Thoracic aorta (tissue), 2 donors: ENCODE measurements at regions not wholly inside any gene's neighbourhood (a gene's known extent, or its start where the extent isn't known, plus 50 kb on each side); places are given as distances from the start of the nearest gene placed in this dataset.

ENCODE experiments used
- ATAC-seq: fragments of 150-250 bp; one replicate; pipeline ENCODE4 v1.8.0; 2017; ENCODE audit warnings: low read depth; ENCODE audit not compliant: insufficient number of reproducible peaks, low FRiP score
- DNase-seq: peaks from one replicate; pipeline ENCODE4 v3.0.0-alpha.2; 2020; ENCODE audit warnings: low spot score
- H3K27ac ChIP-seq, 2 donors: fragments of 200-600 bp; sonication (generic); 1 replicate in 1 of 2; 2 replicates in 1 of 2; pipeline ENCODE4 v1.5.1; 2016; ENCODE audit warnings: mild to moderate bottlenecking in 2 of 2, moderate library complexity in 2 of 2
- H3K27me3 ChIP-seq: fragments of 200-600 bp; sonication (generic); replicated peaks from 2 replicates; pipeline ENCODE4 v1.6.0; 2016; ENCODE audit warnings: mild to moderate bottlenecking; ENCODE audit not compliant: insufficient read depth
- H3K36me3 ChIP-seq: fragments of 200-600 bp; sonication (generic); one replicate; pipeline ENCODE4 v1.5.1; 2016
- H3K4me1 ChIP-seq, 2 donors: fragments of 200-600 bp; sonication (generic); 1 replicate in 1 of 2; 2 replicates in 1 of 2; pipeline versions ENCODE4 v1.5.1 to v1.6.0; 2016; ENCODE audit warnings: low read depth in 2 of 2, mild to moderate bottlenecking in 1 of 2; ENCODE audit not compliant: control insufficient read depth in 1 of 2
- H3K4me3 ChIP-seq: fragments of 200-600 bp; sonication (generic); 2 replicates; pipeline ENCODE4 v1.5.1; 2016; ENCODE audit warnings: mild to moderate bottlenecking
- H3K9me3 ChIP-seq: fragments of 200-600 bp; sonication (generic); 2 replicates; pipeline ENCODE4 v1.5.1; 2016
- CTCF ChIP-seq: fragments of 200-600 bp; sonication (generic); IDR thresholded peaks from one replicate; pipeline ENCODE4 v1.5.1; 2019; ENCODE audit warnings: antibody characterized with exemption

DNA sequence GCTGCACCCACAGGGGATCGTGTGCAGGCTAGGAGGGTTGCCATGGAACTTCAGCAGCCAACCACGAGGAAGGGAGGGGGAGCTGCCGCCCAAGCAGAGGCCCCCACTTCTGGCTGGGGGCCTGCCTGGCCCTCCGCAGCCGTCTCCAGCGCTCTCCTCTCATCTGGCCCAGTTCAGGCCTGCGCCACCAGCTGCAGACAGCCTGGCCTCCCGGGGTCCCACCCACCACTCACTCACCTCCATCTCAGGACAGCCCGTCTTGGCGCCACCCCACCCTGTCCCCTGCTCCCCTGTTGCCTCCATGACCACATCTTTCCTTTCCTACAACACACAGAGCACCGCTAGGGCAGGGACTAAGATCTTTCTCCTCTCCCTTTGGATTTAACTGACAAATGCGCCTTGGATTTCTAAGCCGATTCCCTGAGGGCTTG lies 98.7 kb downstream of the ANKRD60 start:
- Histone ChIP-seq H3K9me3 (peaks cover 3% of the 10 kb centered on the region), H3K36me3 (no peaks in the 10 kb centered on the region), H3K4me3 (no peak overlapping the region), H3K27me3 (no peaks in the 10 kb centered on the region), H3K27ac (peak overlapping the region; percentile 77 to 88), H3K4me1 (peaks cover 37 to 80% of the 10 kb centered on the region in 2 donors)
- DNase-seq (no peak), ATAC-seq (no peak)
- no peak for TF ChIP-seq CTCF

DNA sequence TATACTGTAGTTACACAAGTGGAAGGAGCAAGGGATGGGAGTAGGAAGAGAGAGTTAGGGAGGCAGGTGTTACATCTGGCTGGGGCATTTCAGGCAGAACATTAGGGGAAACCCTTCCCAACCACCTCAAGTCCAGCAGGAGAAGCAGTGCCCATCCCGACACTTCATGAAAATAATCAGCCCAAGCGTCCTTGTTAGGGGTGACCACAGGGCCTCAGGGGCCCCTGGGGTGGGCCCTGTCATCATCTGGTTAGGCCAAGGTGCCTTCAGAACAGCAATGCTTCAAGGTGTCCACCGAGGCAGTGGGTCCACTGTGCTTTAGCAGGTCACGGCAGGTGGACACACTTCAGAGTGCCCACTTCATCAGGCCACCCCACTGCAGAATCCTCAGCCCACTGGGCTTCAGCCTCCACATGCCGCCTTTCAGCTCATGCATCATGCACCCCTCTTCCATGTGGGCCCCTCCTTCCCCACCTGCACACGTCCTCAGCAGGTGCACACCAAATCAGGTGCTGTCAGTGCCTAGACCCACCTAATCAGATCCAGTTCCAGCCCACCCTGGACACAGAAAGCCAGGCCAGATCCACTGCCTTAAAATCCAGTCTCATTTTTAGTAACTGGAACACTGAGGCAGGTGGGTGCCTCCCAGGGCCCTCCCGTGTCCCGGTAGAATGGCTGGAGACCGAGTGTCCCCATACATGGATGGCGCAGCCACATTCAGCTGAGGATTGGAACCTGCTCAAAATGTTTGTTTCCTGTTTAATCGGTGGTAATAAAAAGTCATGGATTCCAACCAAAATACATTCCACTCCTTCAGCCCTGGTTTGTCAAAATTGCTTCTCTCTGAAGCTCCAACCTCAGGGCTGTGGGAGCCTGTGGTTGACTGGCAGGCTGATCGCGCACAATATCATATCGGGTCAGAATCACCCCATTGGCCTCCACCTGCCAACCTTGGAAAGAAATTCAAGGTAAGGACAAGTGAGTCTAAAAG lies 99.5 kb downstream of the ANKRD60 start:
- H3K4me1 ChIP-seq, result peaks cover 37 to 72% of the 10 kb centered on the region in 2 donors
- peak overlapping the region; percentile 31 for H3K4me3 ChIP-seq
- no peaks in the 10 kb centered on the region for H3K27me3 ChIP-seq
- H3K9me3 ChIP-seq, result peaks cover 3% of the 10 kb centered on the region
- DNase-seq (no peak), ATAC-seq (no peak)
- H3K36me3 ChIP-seq, result no peaks in the 10 kb centered on the region
- TF ChIP-seq CTCF, result no peak
- peak overlapping the region; percentile 77 to 88 for H3K27ac ChIP-seq

DNA sequence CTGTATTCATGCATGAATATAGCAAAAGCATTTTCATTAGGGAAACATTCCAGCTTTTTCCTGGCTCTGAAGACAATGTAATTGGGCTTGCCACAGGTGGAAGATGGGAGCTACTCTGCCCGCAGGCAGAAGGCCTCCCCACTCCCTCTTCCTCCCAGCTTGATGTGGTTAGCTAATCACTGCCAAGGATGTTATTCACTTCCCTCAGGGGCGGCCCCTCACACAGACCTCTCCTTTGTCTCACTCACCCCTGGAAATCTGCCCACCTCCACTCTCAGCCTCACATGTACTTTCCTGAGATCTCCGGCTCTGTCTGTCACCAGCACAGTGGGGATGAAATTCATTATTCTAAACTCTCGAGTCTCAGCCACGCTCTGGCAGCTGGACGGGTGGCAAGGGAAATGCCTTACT lies 100.7 kb downstream of the ANKRD60 start:
- no peak for TF ChIP-seq CTCF
- no peaks in the 10 kb centered on the region for H3K27me3 ChIP-seq
- no peaks in the 10 kb centered on the region for H3K36me3 ChIP-seq
- DNase-seq (no peak), ATAC-seq (no peak)
- H3K27ac ChIP-seq, result peak overlapping the region; percentile 77 to 88
- H3K4me1 ChIP-seq, result peaks cover 29 to 60% of the 10 kb centered on the region in 2 donors
- H3K9me3 ChIP-seq, result peaks cover 3% of the 10 kb centered on the region
- H3K4me3 ChIP-seq, result no peak overlapping the region

DNA sequence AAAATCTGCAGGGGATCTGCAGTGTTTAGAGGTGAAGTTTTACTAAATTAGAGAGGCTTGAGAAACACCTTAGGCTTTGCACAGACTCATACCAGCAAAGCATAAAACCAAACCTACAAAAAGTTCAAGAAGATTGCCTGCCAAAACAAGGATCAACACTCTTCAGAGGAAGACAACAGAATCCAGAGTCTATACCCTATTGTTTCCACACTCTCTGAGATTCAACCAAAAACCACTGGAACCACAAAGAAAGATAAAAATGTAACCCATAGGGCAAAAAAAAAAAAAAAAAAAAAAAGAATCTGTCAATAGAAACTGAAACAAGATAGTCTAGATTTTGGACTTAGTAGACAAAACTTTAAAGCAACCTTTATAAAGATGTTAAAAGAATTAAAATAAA lies 102.7 kb downstream of the ANKRD60 start:
- TF ChIP-seq CTCF, result no peak
- Histone ChIP-seq H3K9me3 (peaks cover 3% of the 10 kb centered on the region), H3K36me3 (no peaks in the 10 kb centered on the region), H3K27me3 (no peaks in the 10 kb centered on the region), H3K4me1 (peaks cover 10 to 40% of the 10 kb centered on the region in 2 donors), H3K4me3 (no peak overlapping the region), H3K27ac (no peak overlapping the region)
- no peak for ATAC-seq
- DNase-seq, result no peak

DNA sequence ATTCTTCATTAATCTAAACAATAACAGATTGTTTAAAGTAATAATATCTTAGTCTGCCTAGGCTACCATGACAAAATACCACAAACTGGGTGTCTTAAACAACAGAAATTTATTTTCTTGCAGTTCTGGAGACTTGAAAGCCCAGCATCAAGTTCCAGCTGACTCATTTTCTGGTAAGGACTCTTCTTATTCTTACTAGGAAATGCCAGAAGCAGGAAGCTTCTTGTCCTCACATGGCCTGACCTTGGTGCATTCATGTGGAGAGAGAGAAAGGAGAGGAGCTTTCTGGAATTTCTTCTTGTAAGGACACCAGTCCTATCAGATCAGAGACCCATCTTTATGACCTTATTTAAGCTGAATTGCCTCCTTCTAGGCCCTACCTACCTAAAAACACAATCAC lies 110.5 kb downstream of the ANKRD60 start:
- H3K27ac ChIP-seq, result no peak overlapping the region
- H3K4me1 ChIP-seq, result no peaks in the 10 kb centered on the region
- no peaks in the 10 kb centered on the region for H3K27me3 ChIP-seq
- ATAC-seq (no peak), DNase-seq (no peak)
- H3K9me3 ChIP-seq, result no peaks in the 10 kb centered on the region
- H3K36me3 ChIP-seq, result no peaks in the 10 kb centered on the region
- H3K4me3 ChIP-seq, result no peak overlapping the region
- no peak for TF ChIP-seq CTCF
